ENCODE measurements at regions not wholly inside any gene's neighbourhood (a gene's known extent, or its start where the extent isn't known, plus 50 kb on each side); places are given as distances from the start of the nearest gene placed in this dataset.

DNA sequence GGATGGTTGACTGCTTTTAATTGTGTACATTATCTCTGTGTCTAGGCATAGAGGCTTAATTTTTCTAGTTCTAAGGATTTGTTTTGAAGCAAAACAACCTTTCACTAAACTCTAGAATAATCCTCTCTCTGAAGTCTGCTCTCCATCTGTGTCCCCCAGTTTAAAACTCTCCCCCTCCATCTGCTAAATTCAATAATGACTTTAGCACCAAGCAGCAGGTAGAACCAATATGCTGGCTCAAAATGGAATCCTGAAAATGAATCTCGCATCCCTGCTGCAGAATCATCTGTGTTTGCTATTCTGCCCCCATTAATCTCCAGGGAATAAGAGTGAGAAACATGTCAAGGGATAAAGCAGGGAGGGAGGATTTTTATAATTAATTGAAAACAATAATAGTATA, 111.8 kb downstream of the TUSC7 start:
- POLR2A ChIA-PET (ENCODE audit: partially characterized antibody): no interaction called here
- no peaks in the 10 kb centered on the region for H3K79me2 ChIP-seq (ENCODE audit: control insufficient read depth in 1 of 2, insufficient read depth in 2 of 2, low read length in 2 of 2)
- H2AFZ ChIP-seq (ENCODE audit: low read length): no peak overlapping the region
- H3K27me3 ChIP-seq (replicated peaks in 1 of 4; ENCODE audit: control insufficient read depth in 3 of 4, extremely low read depth in 1 of 4, insufficient read depth in 3 of 4, low read length in 3 of 4): no peaks in the 10 kb centered on the region
- DNase-seq (ENCODE audit: low read depth in 1 of 2, low spot score in 2 of 2) (no peak), FAIRE-seq (no peak)
- H3K36me3 ChIP-seq (ENCODE audit: control insufficient read depth in 2 of 4, insufficient read depth in 4 of 4, low read length in 3 of 4): no peaks in the 10 kb centered on the region
- no peak overlapping the region for H3K27ac ChIP-seq (ENCODE audit: low read depth, low read length)
- no peak overlapping the region for H4K5ac ChIP-seq (ENCODE audit: insufficient read length, low read depth, low read length)
- H3K9ac ChIP-seq (replicated peaks in 1 of 4; ENCODE audit: extremely low read depth in 1 of 4, low read depth in 3 of 4, low read length in 3 of 4): no peak overlapping the region
- CTCF ChIA-PET (ENCODE audit: partially characterized antibody): interaction anchor here (0.8 kb wide), 1 partner anchor 1038 kb away, joined by 3 read pairs; no protein-coding TSS in a partner anchor
- no peak overlapping the region for H2BK20ac ChIP-seq (ENCODE audit: low read length)
- H3K4me3 ChIP-seq (ENCODE audit: extremely low read depth in 1 of 4, insufficient read depth in 2 of 4, low read depth in 3 of 4, low read length in 4 of 4): no peak overlapping the region
- no peaks in the 10 kb centered on the region for H3K9me3 ChIP-seq (ENCODE audit: insufficient read depth in 2 of 2, low read depth in 1 of 2, low read length in 1 of 2)
- H4K20me1 ChIP-seq (replicated peaks in 1 of 2; ENCODE audit: control insufficient read depth in 1 of 2, insufficient read depth in 2 of 2, low read length in 2 of 2): no peaks in the 10 kb centered on the region
- no peak overlapping the region for H3K56ac ChIP-seq (replicated peaks; ENCODE audit: insufficient read length, low read depth, low read length)
- no peak overlapping the region for H3K4me2 ChIP-seq (ENCODE audit: insufficient read depth in 1 of 2, low read depth in 2 of 2, low read length in 2 of 2)
- TF ChIP-seq ASH2L (IDR thresholded peaks at IDR 0.05; ENCODE audit: low read length) (no peak), BCL11A (IDR thresholded peaks at IDR 0.05; ENCODE audit: low read depth in 2 of 2, low read length in 2 of 2) (no peak), HDAC2 (IDR thresholded peaks at IDR 0.05; ENCODE audit: borderline replicate concordance in 1 of 2, low read depth in 2 of 2, low read length in 2 of 2) (no peak), EGR1 (IDR thresholded peaks at IDR 0.05; ENCODE audit: borderline replicate concordance, low read depth, low read length) (no peak), SP1 (IDR thresholded peaks at IDR 0.05; ENCODE audit: low read depth, low read length) (no peak), PHF8 (conservative IDR thresholded peaks at IDR 0.05; ENCODE audit: low read depth, low read length) (no peak), POLR2AphosphoS5 (IDR thresholded peaks at IDR 0.05; ENCODE audit: low read depth, low read length) (no peak), TAF1 (IDR thresholded peaks at IDR 0.05; ENCODE audit: low read depth, low read length) (no peak)
- no peak overlapping the region for H2BK12ac ChIP-seq (ENCODE audit: low read depth, low read length)
- no peak overlapping the region for H4K8ac ChIP-seq (ENCODE audit: extremely low read depth, insufficient read depth, low read length)
- peaks cover 0 to 3% (median 1%) of the 10 kb centered on the region in 4 experiments; a peak in 2 of 7 replicates for H3K4me1 ChIP-seq (replicated peaks in 1 of 4; ENCODE audit: control insufficient read depth in 3 of 4, insufficient read depth in 4 of 4, low read length in 3 of 4)
- no peak overlapping the region for H3K4ac ChIP-seq (replicated peaks; ENCODE audit: insufficient read length, low read depth, low read length)
- no peak overlapping the region for H2BK15ac ChIP-seq (ENCODE audit: low read length)
- H2BK5ac ChIP-seq (ENCODE audit: low read depth, low read length): no peak overlapping the region
- no peak overlapping the region for H2BK120ac ChIP-seq (replicated peaks; ENCODE audit: low read depth, low read length)
- H3K23ac ChIP-seq (ENCODE audit: insufficient read length): no peak overlapping the region
- H3K14ac ChIP-seq (ENCODE audit: insufficient read length): no peak overlapping the region
- H3K23me2 ChIP-seq (ENCODE audit: low read depth, low read length): no peaks in the 10 kb centered on the region
- H4K91ac ChIP-seq (replicated peaks; ENCODE audit: insufficient read length, low read length): no peak overlapping the region
- H2AK5ac ChIP-seq (ENCODE audit: low read depth, low read length): no peak overlapping the region
- 89% methylated on average over 1 of the region's 1 CpG; no CpG with 5 or more reads in 1 of the 2 experiments for whole genome bisulfite sequencing, 2 experiments (ENCODE audit: extremely low coverage in 1 of 2, insufficient coverage in 1 of 2, insufficient read length in 1 of 2, insufficient replicate concordance in 2 of 2, low coverage in 1 of 2, low lambda C conversion rate in 2 of 2, missing lambda C conversion rate in 1 of 2)
- no peak overlapping the region for H3K18ac ChIP-seq (ENCODE audit: extremely low read depth, low read length)
- H3K79me1 ChIP-seq (ENCODE audit: low read depth, low read length): no peaks in the 10 kb centered on the region
